Vagina (tissue), 2 donors: ENCODE measurements at regions not wholly inside any gene's neighbourhood (a gene's known extent, or its start where the extent isn't known, plus 50 kb on each side); places are given as distances from the start of the nearest gene placed in this dataset.
"Not testable (repeated sequence)": the region's sequence is repeated elsewhere in the genome, so short reads cannot be mapped to it uniquely, and the experiment has no call there.

Source experiments
- CTCF ChIP-seq, 3 experiments: fragments of 450-650 bp in 2 of 3; fragments of 200-600 bp in 1 of 3; sonication (generic) in 1 of 3; IDR thresholded peaks; one replicate each; pipeline ENCODE4 v1.5.1; 2017 to 2019; ENCODE audit warnings: antibody characterized with exemption in 3 of 3, mild to moderate bottlenecking in 2 of 3, moderate library complexity in 2 of 3
- POLR2A ChIP-seq, 2 donors: fragments of 450-650 bp; IDR thresholded peaks; one replicate each; pipeline ENCODE4 v1.6.1; 2017; ENCODE audit warnings: antibody characterized with exemption in 2 of 2, mild to moderate bottlenecking in 2 of 2, moderate library complexity in 2 of 2

- TF ChIP-seq CTCF, POLR2A (IDR thresholded peaks at IDR 0.05): not testable (repeated sequence)
Measured at GRCh38 chrX:65389120-65389519, 145.5 kb downstream of the LAS1L start.
